Uterus (tissue), 2 donors: ENCODE measurements at regions not wholly inside any gene's neighbourhood (a gene's known extent, or its start where the extent isn't known, plus 50 kb on each side); places are given as distances from the start of the nearest gene placed in this dataset.

Experiments used
- CTCF ChIP-seq, 4 experiments: fragments of 200-600 bp in 2 of 4; fragments of 450-650 bp in 2 of 4; sonication (generic) in 2 of 4; IDR thresholded peaks; one replicate each; pipeline ENCODE4 v1.5.1; 2016 to 2019; ENCODE audit warnings: antibody characterized with exemption in 4 of 4, mild to moderate bottlenecking in 2 of 4, moderate library complexity in 1 of 4
- POLR2A ChIP-seq, 2 donors: fragments of 450-650 bp; IDR thresholded peaks; one replicate each; pipeline ENCODE4 v1.6.1; 2016; ENCODE audit warnings: antibody characterized with exemption in 2 of 2, mild to moderate bottlenecking in 1 of 2, moderate library complexity in 1 of 2

GRCh38 chr14:97642631-97643030 is 845.4 kb downstream of the VRK1 start:
- TF ChIP-seq POLR2A (IDR thresholded peaks at IDR 0.05) (no peak), CTCF (IDR thresholded peaks at IDR 0.05) (no peak)
